SK-N-SH treated with all-trans-retinoic acid at 6 μM for 48 hours (cell line): ENCODE measurements at regions not wholly inside any gene's neighbourhood (a gene's known extent, or its start where the extent isn't known, plus 50 kb on each side); places are given as distances from the start of the nearest gene placed in this dataset.
A peak's percentile ranks its signal among the peaks of the same experiment; 100 is the strongest.

Experiments used
- ATAC-seq: fragments of 200-7000 bp; cut with Tn5 transposase; 3 replicates; pipeline ENCODE4 v1.9.1; 2020; ENCODE audit warnings: mild to moderate bottlenecking, moderate library complexity
- ARNTL ChIP-seq: fragments of 450-650 bp; formaldehyde crosslinking; IDR thresholded peaks from 2 replicates; pipeline ENCODE4 v1.5.0; 2020; ENCODE audit warnings: low read depth, mild to moderate bottlenecking, moderate library complexity, borderline replicate concordance
- BACH2 ChIP-seq: fragments of 250-450 bp; sonication (Bioruptor Pico); IDR thresholded peaks from 2 replicates; pipeline ENCODE4 v1.9.0; 2021; ENCODE audit warnings: mild to moderate bottlenecking, borderline replicate concordance
- CSDC2 ChIP-seq: fragments of 250-450 bp; sonication (Bioruptor Pico); IDR thresholded peaks from 2 replicates; pipeline ENCODE4 v1.5.0; 2020; ENCODE audit warnings: mild to moderate bottlenecking, moderate library complexity
- ESRRG ChIP-seq: fragments of 250-450 bp; sonication (Bioruptor Pico); IDR thresholded peaks from 2 replicates; pipeline ENCODE4 v1.6.1; 2021; ENCODE audit warnings: mild to moderate bottlenecking
- GLIS3 ChIP-seq: fragments of 250-450 bp; sonication (Bioruptor Pico); IDR thresholded peaks from 2 replicates; pipeline ENCODE4 v1.5.0; 2020; ENCODE audit warnings: mild to moderate bottlenecking, moderate library complexity
- ISL1 ChIP-seq: fragments of 250-450 bp; sonication (Bioruptor Pico); IDR thresholded peaks from 2 replicates; pipeline ENCODE4 v2.1.2; 2022; ENCODE audit warnings: mild to moderate bottlenecking, moderate library complexity
- PPARA ChIP-seq: fragments of 250-450 bp; sonication (Bioruptor Pico); IDR thresholded peaks from 2 replicates; pipeline ENCODE4 v1.5.0; 2020; ENCODE audit warnings: mild to moderate bottlenecking, borderline replicate concordance
- RARB ChIP-seq: fragments of 250-450 bp; sonication (Bioruptor Pico); IDR thresholded peaks from 2 replicates; pipeline ENCODE4 v1.8.0; 2021; ENCODE audit warnings: mild to moderate bottlenecking, moderate library complexity
- SNAI2 ChIP-seq: fragments of 250-450 bp; sonication (Bioruptor Pico); IDR thresholded peaks from 2 replicates; pipeline ENCODE4 v1.5.0; 2020; ENCODE audit warnings: mild to moderate bottlenecking, moderate library complexity
- TCF4 ChIP-seq: fragments of 250-450 bp; sonication (Bioruptor Pico); IDR thresholded peaks from 2 replicates; pipeline ENCODE4 v1.8.0; 2021; ENCODE audit warnings: mild to moderate bottlenecking, moderate library complexity, borderline replicate concordance
- TOX ChIP-seq: fragments of 250-450 bp; sonication (Bioruptor Pico); IDR thresholded peaks from 2 replicates; pipeline ENCODE4 v1.8.0; 2021; ENCODE audit warnings: mild to moderate bottlenecking, moderate library complexity, borderline replicate concordance
- ZC3H10 ChIP-seq: fragments of 250-450 bp; sonication (Bioruptor Pico); IDR thresholded peaks from 2 replicates; pipeline ENCODE4 v1.5.1; 2021; ENCODE audit warnings: mild to moderate bottlenecking, moderate library complexity
- ZFP30 ChIP-seq: fragments of 450-650 bp; formaldehyde crosslinking; IDR thresholded peaks from 2 replicates; pipeline ENCODE4 v1.5.0; 2022; ENCODE audit warnings: mild to moderate bottlenecking, moderate library complexity
- ZNF565 ChIP-seq: fragments of 450-650 bp; formaldehyde crosslinking; conservative IDR thresholded peaks from 2 replicates; pipeline ENCODE4 v1.5.0; 2020; ENCODE audit warnings: low read depth, mild to moderate bottlenecking, moderate library complexity
- ZNF70 ChIP-seq: fragments of 450-650 bp; formaldehyde crosslinking; IDR thresholded peaks from 2 replicates; pipeline ENCODE4 v1.5.0; 2020; ENCODE audit warnings: mild to moderate bottlenecking, moderate library complexity
- ZNF8 ChIP-seq: fragments of 450-650 bp; formaldehyde crosslinking; IDR thresholded peaks from 2 replicates; pipeline ENCODE4 v1.5.0; 2020; ENCODE audit warnings: mild to moderate bottlenecking, moderate library complexity
- TF ChIP-seq, protein P1 (sequence below): fragments of 250-450 bp; sonication (Bioruptor Pico); IDR thresholded peaks from 2 replicates; pipeline ENCODE4 v1.8.0; 2021; ENCODE audit warnings: low read depth, mild to moderate bottlenecking, moderate library complexity, borderline replicate concordance
- TF ChIP-seq, protein P2 (sequence below): fragments of 250-450 bp; sonication (Bioruptor Pico); IDR thresholded peaks from 2 replicates; pipeline ENCODE4 v1.5.1; 2020; ENCODE audit warnings: low read depth, mild to moderate bottlenecking, moderate library complexity
- TF ChIP-seq, protein P3 (sequence below): fragments of 250-450 bp; sonication (Bioruptor Pico); IDR thresholded peaks from 2 replicates; pipeline ENCODE4 v1.5.1; 2021; ENCODE audit warnings: mild to moderate bottlenecking, moderate library complexity
- TF ChIP-seq, protein P4 (sequence below): fragments of 250-450 bp; sonication (Bioruptor Pico); IDR thresholded peaks from 2 replicates; pipeline ENCODE4 v1.5.0; 2020; ENCODE audit warnings: mild to moderate bottlenecking, moderate library complexity

DNA sequence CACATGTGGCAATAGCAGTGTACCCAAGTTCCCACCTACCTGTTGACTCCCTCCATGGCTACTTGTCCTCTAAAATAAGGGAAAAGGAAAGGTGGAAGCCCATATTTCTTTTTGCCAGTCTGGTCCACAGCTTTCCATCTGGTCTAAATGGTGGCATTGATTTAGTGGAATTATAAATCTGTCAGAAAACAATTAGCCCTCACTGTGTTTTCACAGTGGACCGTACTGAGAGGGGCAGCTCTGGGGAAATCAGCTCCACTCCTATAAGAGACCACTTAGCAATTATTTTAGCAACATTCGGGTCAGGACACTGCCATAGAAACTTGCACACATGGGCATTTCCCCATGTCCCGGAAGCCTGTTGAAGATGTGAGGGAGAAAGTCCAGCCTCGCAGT lies 653.4 kb upstream of the MARCKS start:
- TF ChIP-seq TOX (CRISPR knock-in tag) (no peak), ZNF70 (CRISPR knock-in tag) (no peak), ISL1 (no peak), ZFP30 (CRISPR knock-in tag) (no peak), PPARA (CRISPR knock-in tag) (no peak), SNAI2 (CRISPR knock-in tag) (no peak), ZNF565 (CRISPR knock-in tag) (no peak), ARNTL (CRISPR knock-in tag) (no peak), ZNF8 (CRISPR knock-in tag) (no peak), RARB (CRISPR knock-in tag) (no peak)
- TF ChIP-seq, protein P1, sequence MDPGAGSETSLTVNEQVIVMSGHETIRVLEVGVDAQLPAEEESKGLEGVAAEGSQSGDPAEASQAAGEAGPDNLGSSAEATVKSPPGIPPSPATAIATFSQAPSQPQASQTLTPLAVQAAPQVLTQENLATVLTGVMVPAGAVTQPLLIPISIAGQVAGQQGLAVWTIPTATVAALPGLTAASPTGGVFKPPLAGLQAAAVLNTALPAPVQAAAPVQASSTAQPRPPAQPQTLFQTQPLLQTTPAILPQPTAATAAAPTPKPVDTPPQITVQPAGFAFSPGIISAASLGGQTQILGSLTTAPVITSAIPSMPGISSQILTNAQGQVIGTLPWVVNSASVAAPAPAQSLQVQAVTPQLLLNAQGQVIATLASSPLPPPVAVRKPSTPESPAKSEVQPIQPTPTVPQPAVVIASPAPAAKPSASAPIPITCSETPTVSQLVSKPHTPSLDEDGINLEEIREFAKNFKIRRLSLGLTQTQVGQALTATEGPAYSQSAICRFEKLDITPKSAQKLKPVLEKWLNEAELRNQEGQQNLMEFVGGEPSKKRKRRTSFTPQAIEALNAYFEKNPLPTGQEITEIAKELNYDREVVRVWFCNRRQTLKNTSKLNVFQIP (CRISPR knock-in tag): no peak
- TF ChIP-seq, protein P2, sequence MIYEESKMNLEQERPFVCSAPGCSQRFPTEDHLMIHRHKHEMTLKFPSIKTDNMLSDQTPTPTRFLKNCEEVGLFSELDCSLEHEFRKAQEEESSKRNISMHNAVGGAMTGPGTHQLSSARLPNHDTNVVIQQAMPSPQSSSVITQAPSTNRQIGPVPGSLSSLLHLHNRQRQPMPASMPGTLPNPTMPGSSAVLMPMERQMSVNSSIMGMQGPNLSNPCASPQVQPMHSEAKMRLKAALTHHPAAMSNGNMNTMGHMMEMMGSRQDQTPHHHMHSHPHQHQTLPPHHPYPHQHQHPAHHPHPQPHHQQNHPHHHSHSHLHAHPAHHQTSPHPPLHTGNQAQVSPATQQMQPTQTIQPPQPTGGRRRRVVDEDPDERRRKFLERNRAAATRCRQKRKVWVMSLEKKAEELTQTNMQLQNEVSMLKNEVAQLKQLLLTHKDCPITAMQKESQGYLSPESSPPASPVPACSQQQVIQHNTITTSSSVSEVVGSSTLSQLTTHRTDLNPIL: no peak
- TF ChIP-seq, protein P3, sequence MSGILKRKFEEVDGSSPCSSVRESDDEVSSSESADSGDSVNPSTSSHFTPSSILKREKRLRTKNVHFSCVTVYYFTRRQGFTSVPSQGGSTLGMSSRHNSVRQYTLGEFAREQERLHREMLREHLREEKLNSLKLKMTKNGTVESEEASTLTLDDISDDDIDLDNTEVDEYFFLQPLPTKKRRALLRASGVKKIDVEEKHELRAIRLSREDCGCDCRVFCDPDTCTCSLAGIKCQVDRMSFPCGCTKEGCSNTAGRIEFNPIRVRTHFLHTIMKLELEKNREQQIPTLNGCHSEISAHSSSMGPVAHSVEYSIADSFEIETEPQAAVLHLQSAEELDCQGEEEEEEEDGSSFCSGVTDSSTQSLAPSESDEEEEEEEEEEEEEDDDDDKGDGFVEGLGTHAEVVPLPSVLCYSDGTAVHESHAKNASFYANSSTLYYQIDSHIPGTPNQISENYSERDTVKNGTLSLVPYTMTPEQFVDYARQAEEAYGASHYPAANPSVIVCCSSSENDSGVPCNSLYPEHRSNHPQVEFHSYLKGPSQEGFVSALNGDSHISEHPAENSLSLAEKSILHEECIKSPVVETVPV (CRISPR knock-in tag): no peak

DNA sequence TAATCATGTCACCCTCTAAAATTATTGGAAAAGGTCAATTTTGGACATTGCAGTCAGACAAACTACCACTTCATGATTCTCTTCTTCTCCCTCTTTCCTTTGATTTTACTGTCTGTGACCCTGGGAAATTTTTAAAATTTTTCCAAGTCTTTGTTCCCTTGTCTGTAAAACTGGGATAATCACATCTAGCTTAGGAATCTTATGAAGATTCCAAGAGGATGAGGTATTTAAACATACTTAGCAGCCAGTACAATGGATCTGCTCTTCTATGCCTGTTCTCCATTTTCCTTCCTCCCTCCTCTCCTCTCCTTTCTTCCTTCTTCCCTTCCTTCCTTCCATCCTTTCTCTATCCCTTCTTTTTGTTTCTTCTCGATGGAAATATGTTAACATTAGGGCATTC lies 651.6 kb upstream of the MARCKS start:
- no peak for TF ChIP-seq TCF4 (CRISPR knock-in tag)
- no peak for TF ChIP-seq CSDC2 (CRISPR knock-in tag)
- TF ChIP-seq ISL1: no peak
- TF ChIP-seq RARB (CRISPR knock-in tag): no peak
- TF ChIP-seq, protein P1 (CRISPR knock-in tag): no peak
- TF ChIP-seq ZNF565 (CRISPR knock-in tag): no peak
- TF ChIP-seq ZFP30 (CRISPR knock-in tag): no peak
- TF ChIP-seq TOX (CRISPR knock-in tag): no peak
- TF ChIP-seq, all 23 proteins: peak for 0
- peak; percentile 31; the same call in 2 of the 3 replicates for ATAC-seq

More for the DNA sequence above, 653.4 kb upstream of the MARCKS start:
- no peak for ATAC-seq

DNA sequence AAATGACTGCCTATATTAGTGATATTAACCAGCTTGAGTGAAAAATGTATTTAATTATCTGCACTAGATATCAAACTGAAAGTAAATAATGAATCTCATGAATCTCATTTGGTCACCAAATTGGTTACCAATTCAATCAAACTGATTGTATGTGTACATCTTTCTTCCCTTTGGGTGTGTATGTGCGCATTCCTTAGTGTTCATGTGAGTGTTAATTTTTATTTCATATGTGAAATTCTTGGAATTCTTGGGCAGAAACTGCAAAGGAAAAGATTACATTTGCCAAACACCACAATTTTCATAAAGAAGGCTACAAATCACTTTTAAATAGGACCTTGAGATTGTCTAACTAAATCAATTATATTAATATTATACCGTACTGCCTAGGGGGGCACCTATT lies 648.4 kb upstream of the MARCKS start:
- TF ChIP-seq ISL1 (0 out of 2 replicates have a peak, but pooled peaks have one; percentile 18), ZC3H10 (CRISPR knock-in tag) (no peak)
- no peak for ATAC-seq

DNA sequence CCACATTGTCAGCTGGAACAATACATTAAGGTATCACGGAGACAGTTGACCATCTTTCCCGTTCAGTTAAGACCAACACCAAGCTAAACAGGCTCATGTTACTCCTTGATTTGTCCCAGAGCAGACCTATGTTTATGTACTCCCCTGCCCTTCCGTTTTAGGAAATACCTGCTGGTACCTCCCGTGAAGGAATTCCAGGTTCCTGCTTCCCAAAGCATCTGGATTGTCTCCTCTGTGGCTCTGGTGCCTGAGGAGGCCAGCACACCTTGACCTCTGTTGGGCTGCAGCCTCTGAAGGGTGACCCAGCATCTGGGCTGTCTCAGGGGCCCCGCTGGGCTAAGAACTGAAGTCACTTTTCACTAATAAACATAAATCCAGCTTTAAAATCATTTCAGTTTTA lies 647.8 kb upstream of the MARCKS start:
- no peak for ATAC-seq
- TF ChIP-seq ESRRG: no peak
- no peak for TF ChIP-seq ZC3H10 (CRISPR knock-in tag)
- TF ChIP-seq CSDC2 (CRISPR knock-in tag): no peak
- TF ChIP-seq SNAI2 (CRISPR knock-in tag): no peak
- TF ChIP-seq TOX (CRISPR knock-in tag): no peak
- no peak for TF ChIP-seq ZFP30 (CRISPR knock-in tag)
- TF ChIP-seq, protein P4, sequence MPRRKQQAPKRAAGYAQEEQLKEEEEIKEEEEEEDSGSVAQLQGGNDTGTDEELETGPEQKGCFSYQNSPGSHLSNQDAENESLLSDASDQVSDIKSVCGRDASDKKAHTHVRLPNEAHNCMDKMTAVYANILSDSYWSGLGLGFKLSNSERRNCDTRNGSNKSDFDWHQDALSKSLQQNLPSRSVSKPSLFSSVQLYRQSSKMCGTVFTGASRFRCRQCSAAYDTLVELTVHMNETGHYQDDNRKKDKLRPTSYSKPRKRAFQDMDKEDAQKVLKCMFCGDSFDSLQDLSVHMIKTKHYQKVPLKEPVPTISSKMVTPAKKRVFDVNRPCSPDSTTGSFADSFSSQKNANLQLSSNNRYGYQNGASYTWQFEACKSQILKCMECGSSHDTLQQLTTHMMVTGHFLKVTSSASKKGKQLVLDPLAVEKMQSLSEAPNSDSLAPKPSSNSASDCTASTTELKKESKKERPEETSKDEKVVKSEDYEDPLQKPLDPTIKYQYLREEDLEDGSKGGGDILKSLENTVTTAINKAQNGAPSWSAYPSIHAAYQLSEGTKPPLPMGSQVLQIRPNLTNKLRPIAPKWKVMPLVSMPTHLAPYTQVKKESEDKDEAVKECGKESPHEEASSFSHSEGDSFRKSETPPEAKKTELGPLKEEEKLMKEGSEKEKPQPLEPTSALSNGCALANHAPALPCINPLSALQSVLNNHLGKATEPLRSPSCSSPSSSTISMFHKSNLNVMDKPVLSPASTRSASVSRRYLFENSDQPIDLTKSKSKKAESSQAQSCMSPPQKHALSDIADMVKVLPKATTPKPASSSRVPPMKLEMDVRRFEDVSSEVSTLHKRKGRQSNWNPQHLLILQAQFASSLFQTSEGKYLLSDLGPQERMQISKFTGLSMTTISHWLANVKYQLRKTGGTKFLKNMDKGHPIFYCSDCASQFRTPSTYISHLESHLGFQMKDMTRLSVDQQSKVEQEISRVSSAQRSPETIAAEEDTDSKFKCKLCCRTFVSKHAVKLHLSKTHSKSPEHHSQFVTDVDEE (CRISPR knock-in tag): no peak
- TF ChIP-seq RARB (CRISPR knock-in tag): no peak
- TF ChIP-seq, protein P1 (CRISPR knock-in tag): no peak
- TF ChIP-seq, protein P2: no peak
- no peak for TF ChIP-seq ZNF8 (CRISPR knock-in tag)
- no peak for TF ChIP-seq BACH2
- TF ChIP-seq ISL1: no peak
- TF ChIP-seq ZNF565 (CRISPR knock-in tag): no peak
- TF ChIP-seq GLIS3 (CRISPR knock-in tag): no peak
- TF ChIP-seq ARNTL (CRISPR knock-in tag): no peak
